ENCODE measurements at regions not wholly inside any gene's neighbourhood (a gene's known extent, or its start where the extent isn't known, plus 50 kb on each side); places are given as distances from the start of the nearest gene placed in this dataset.

DNA sequence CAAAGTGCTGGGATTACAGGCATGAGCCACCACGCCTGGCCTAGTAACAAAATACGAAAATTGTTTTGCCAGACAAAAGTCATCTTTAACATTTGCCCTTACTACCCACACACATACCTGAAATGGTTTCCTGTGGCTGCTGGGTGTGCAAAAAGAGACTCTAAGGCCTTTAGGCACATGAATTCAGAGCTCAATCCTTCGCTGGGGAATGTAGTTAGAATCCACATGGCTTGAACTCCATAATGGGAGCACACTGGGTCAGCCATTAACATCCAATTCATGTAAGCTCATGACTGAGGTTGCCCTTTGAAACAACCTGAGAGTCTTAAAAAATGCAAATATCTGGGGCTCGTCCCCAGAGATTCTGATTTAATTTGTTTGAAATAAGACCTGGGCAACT is 87.8 kb downstream of the HPGD start:
- H3K9me3 Mint-ChIP-seq (ENCODE audit: unreplicated experiment) = no peaks in the 10 kb centered on the region
- DNase-seq (ENCODE audit: extremely low spot score, unreplicated experiment) = no peak
- H3K36me3 Mint-ChIP-seq (ENCODE audit: unreplicated experiment) = no peaks in the 10 kb centered on the region
- no peak for TF ChIP-seq CTCF (IDR thresholded peaks at IDR 0.05)
- H3K4me1 Mint-ChIP-seq (ENCODE audit: unreplicated experiment) = peaks cover 18% of the 10 kb centered on the region
- no peak overlapping the region for H3K4me3 Mint-ChIP-seq (ENCODE audit: unreplicated experiment)
- no peak overlapping the region for H3K27ac Mint-ChIP-seq (ENCODE audit: unreplicated experiment)
- no peaks in the 10 kb centered on the region for H3K27me3 Mint-ChIP-seq (ENCODE audit: unreplicated experiment)

DNA sequence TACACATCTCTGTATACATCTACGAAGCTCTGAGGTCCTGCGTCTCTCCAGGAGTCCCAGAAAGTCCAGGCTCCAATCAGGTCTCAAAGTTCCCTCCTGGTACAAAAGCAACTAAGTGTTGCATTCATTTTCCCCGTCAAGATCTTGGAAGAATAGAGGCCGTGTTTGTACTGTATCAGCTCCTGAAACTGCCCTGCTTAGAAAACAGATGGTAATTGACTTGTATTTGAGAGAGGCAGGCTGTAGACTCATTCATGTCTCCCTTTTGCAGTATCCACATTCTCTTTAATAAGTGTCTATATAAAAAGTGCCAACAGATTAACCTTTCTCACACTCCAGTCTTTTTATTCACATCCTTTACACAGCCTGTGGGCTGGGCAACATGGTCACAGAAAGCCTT is 91.7 kb downstream of the HPGD start:
- Mint-ChIP-seq H3K27ac (ENCODE audit: unreplicated experiment) (no peak overlapping the region), H3K36me3 (ENCODE audit: unreplicated experiment) (no peaks in the 10 kb centered on the region), H3K9me3 (ENCODE audit: unreplicated experiment) (no peaks in the 10 kb centered on the region), H3K4me1 (ENCODE audit: unreplicated experiment) (no peaks in the 10 kb centered on the region), H3K27me3 (ENCODE audit: unreplicated experiment) (peaks cover 10% of the 10 kb centered on the region), H3K4me3 (ENCODE audit: unreplicated experiment) (no peak overlapping the region)
- no peak for DNase-seq (ENCODE audit: extremely low spot score, unreplicated experiment)
- TF ChIP-seq CTCF (IDR thresholded peaks at IDR 0.05) = no peak

GRCh38 chr4:174429701-174430410 is 92.4 kb downstream of the HPGD start:
- Mint-ChIP-seq H3K27ac (ENCODE audit: unreplicated experiment) (no peak overlapping the region), H3K36me3 (ENCODE audit: unreplicated experiment) (no peaks in the 10 kb centered on the region), H3K4me3 (ENCODE audit: unreplicated experiment) (no peak overlapping the region), H3K9me3 (ENCODE audit: unreplicated experiment) (no peaks in the 10 kb centered on the region), H3K4me1 (ENCODE audit: unreplicated experiment) (no peaks in the 10 kb centered on the region), H3K27me3 (ENCODE audit: unreplicated experiment) (peaks cover 10% of the 10 kb centered on the region)
- no peak for DNase-seq (ENCODE audit: extremely low spot score, unreplicated experiment)
- TF ChIP-seq CTCF (IDR thresholded peaks at IDR 0.05) = no peak

GRCh38 chr4:174427571-174428140 is 94.6 kb downstream of the HPGD start:
- H3K36me3 Mint-ChIP-seq (ENCODE audit: unreplicated experiment) = no peaks in the 10 kb centered on the region
- DNase-seq (ENCODE audit: extremely low spot score, unreplicated experiment) = no peak
- H3K27me3 Mint-ChIP-seq (ENCODE audit: unreplicated experiment) = peaks cover 10% of the 10 kb centered on the region
- H3K9me3 Mint-ChIP-seq (ENCODE audit: unreplicated experiment) = no peaks in the 10 kb centered on the region
- H3K4me3 Mint-ChIP-seq (ENCODE audit: unreplicated experiment) = no peak overlapping the region
- no peak overlapping the region for H3K27ac Mint-ChIP-seq (ENCODE audit: unreplicated experiment)
- peaks cover 7% of the 10 kb centered on the region for H3K4me1 Mint-ChIP-seq (ENCODE audit: unreplicated experiment)
- no peak for TF ChIP-seq CTCF (IDR thresholded peaks at IDR 0.05)

DNA sequence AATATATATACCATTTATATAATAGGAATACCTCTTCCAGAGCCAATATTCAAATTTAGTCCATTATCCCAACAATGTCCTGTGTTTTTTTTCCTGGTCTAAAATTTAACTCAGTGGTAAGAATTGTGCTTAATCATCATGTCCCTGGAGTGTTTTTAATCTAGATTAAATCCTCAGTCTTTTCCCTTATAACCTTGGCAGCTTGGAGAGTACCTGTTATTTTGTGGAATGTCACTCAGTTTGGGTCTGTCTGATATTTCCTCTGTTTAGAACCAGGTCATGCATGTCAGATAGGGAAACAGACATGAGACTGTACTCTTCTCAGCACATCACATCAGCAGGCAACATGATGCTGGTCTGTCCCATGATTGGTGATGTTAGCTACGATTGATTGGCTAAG is 96.6 kb downstream of the HPGD start:
- Mint-ChIP-seq H3K36me3 (ENCODE audit: unreplicated experiment) (no peaks in the 10 kb centered on the region), H3K9me3 (ENCODE audit: unreplicated experiment) (no peaks in the 10 kb centered on the region), H3K27me3 (ENCODE audit: unreplicated experiment) (peaks cover 10% of the 10 kb centered on the region), H3K27ac (ENCODE audit: unreplicated experiment) (no peak overlapping the region), H3K4me3 (ENCODE audit: unreplicated experiment) (no peak overlapping the region), H3K4me1 (ENCODE audit: unreplicated experiment) (peaks cover 17% of the 10 kb centered on the region)
- DNase-seq (ENCODE audit: extremely low spot score, unreplicated experiment) = no peak
- no peak for TF ChIP-seq CTCF (IDR thresholded peaks at IDR 0.05)
